Activated naive CD8-positive, alpha-beta T cell treated with anti-CD3 and anti-CD28 coated beads for 36 hours (primary cell): ENCODE measurements at regions not wholly inside any gene's neighbourhood (a gene's known extent, or its start where the extent isn't known, plus 50 kb on each side); places are given as distances from the start of the nearest gene placed in this dataset.

Experiments used
- DNase-seq: peaks from one replicate; pipeline ENCODE4 v3.0.0; 2021
- H3K27ac Mint-ChIP-seq: one replicate; pipeline ENCODE4 v1.8.0; 2022; ENCODE audit warnings: mild to moderate bottlenecking, moderate library complexity, mixed read lengths
- H3K27me3 Mint-ChIP-seq: one replicate; pipeline ENCODE4 v1.8.0; 2022; ENCODE audit warnings: mild to moderate bottlenecking, mixed read lengths
- H3K36me3 Mint-ChIP-seq: one replicate; pipeline ENCODE4 v1.8.0; 2021; ENCODE audit warnings: mild to moderate bottlenecking, mixed read lengths
- H3K4me1 Mint-ChIP-seq: one replicate; pipeline ENCODE4 v1.8.0; 2021; ENCODE audit warnings: mixed read lengths
- H3K4me3 Mint-ChIP-seq: one replicate; pipeline ENCODE4 v1.8.0; 2022; ENCODE audit warnings: mild to moderate bottlenecking, moderate library complexity, mixed read lengths
- H3K9me3 Mint-ChIP-seq: one replicate; pipeline ENCODE4 v1.8.0; 2022; ENCODE audit warnings: mixed read lengths

GRCh38 chr6:12401200-12401599, 111.0 kb downstream of the EDN1 start:
- no peaks in the 10 kb centered on the region for H3K36me3 Mint-ChIP-seq
- H3K27me3 Mint-ChIP-seq: peaks cover 14% of the 10 kb centered on the region
- DNase-seq: no peak
- H3K27ac Mint-ChIP-seq: no peak overlapping the region
- H3K9me3 Mint-ChIP-seq: no peaks in the 10 kb centered on the region
- H3K4me1 Mint-ChIP-seq: no peaks in the 10 kb centered on the region
- no peak overlapping the region for H3K4me3 Mint-ChIP-seq

DNA sequence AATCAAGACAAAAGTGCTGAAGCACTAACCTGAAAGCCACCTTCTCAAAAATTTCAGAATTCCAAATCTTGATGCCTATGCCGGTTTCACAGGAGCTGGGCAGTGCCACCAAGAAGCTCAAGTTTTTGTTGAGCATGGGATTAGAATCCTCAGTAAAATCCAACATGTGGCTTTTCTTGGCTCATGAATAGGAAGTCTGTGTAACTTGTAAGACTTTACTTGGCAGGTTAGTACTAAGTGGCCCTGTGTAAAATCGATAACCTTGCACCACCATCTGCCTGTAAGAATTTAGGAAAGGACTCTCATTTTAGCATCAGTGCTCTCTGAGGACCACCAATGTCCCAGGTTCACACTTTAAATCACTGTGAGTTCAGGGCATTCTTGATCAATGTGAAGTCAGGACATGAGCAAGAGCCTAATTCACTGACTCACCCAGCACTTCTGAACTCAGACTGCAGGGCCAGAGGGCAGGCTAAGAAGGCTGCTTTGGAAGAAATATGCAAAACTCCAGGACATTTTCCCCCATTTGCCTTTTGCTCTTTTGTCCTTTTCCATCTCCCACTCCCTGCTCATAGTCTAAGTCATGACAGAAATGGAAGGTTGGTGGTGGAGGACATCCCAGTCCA, 113.2 kb downstream of the EDN1 start:
- no peak overlapping the region for H3K27ac Mint-ChIP-seq
- H3K9me3 Mint-ChIP-seq: no peaks in the 10 kb centered on the region
- peaks cover 12% of the 10 kb centered on the region for H3K27me3 Mint-ChIP-seq
- no peaks in the 10 kb centered on the region for H3K36me3 Mint-ChIP-seq
- no peak overlapping the region for H3K4me3 Mint-ChIP-seq
- no peaks in the 10 kb centered on the region for H3K4me1 Mint-ChIP-seq
- DNase-seq: no peak

- no peak for DNase-seq
- Mint-ChIP-seq H3K27me3 (peaks cover 9% of the 10 kb centered on the region), H3K4me3 (no peak overlapping the region), H3K27ac (no peak overlapping the region), H3K36me3 (no peaks in the 10 kb centered on the region), H3K4me1 (no peaks in the 10 kb centered on the region), H3K9me3 (no peaks in the 10 kb centered on the region)
These were observed 113.9 kb downstream of the EDN1 start for GRCh38 chr6:12403947-12404647.

- H3K27me3 Mint-ChIP-seq: peaks cover 5% of the 10 kb centered on the region
- no peak overlapping the region for H3K27ac Mint-ChIP-seq
- H3K9me3 Mint-ChIP-seq: no peaks in the 10 kb centered on the region
- DNase-seq: no peak
- H3K4me1 Mint-ChIP-seq: no peaks in the 10 kb centered on the region
- no peak overlapping the region for H3K4me3 Mint-ChIP-seq
- no peaks in the 10 kb centered on the region for H3K36me3 Mint-ChIP-seq
These were observed 114.5 kb downstream of the EDN1 start for GRCh38 chr6:12404651-12405050.

- Mint-ChIP-seq H3K4me1 (no peaks in the 10 kb centered on the region), H3K9me3 (no peaks in the 10 kb centered on the region), H3K4me3 (no peak overlapping the region), H3K27ac (no peak overlapping the region), H3K36me3 (no peaks in the 10 kb centered on the region), H3K27me3 (peaks cover 13% of the 10 kb centered on the region)
- no peak for DNase-seq
These were observed 118.6 kb downstream of the EDN1 start for GRCh38 chr6:12408752-12409151.

GRCh38 chr6:12410946-12411345, 120.8 kb downstream of the EDN1 start:
- H3K36me3 Mint-ChIP-seq: no peaks in the 10 kb centered on the region
- no peak for DNase-seq
- no peaks in the 10 kb centered on the region for H3K9me3 Mint-ChIP-seq
- no peak overlapping the region for H3K4me3 Mint-ChIP-seq
- H3K27me3 Mint-ChIP-seq: peaks cover 18% of the 10 kb centered on the region
- no peak overlapping the region for H3K27ac Mint-ChIP-seq
- no peaks in the 10 kb centered on the region for H3K4me1 Mint-ChIP-seq

GRCh38 chr6:12414096-12414675, 124.0 kb downstream of the EDN1 start:
- no peak overlapping the region for H3K4me3 Mint-ChIP-seq
- H3K27me3 Mint-ChIP-seq: peaks cover 14% of the 10 kb centered on the region
- H3K9me3 Mint-ChIP-seq: peaks cover 1% of the 10 kb centered on the region
- no peaks in the 10 kb centered on the region for H3K4me1 Mint-ChIP-seq
- H3K36me3 Mint-ChIP-seq: no peaks in the 10 kb centered on the region
- no peak for DNase-seq
- no peak overlapping the region for H3K27ac Mint-ChIP-seq

- H3K36me3 Mint-ChIP-seq: no peaks in the 10 kb centered on the region
- no peak overlapping the region for H3K27ac Mint-ChIP-seq
- no peak overlapping the region for H3K4me3 Mint-ChIP-seq
- DNase-seq: no peak
- peaks cover 1% of the 10 kb centered on the region for H3K9me3 Mint-ChIP-seq
- peaks cover 14% of the 10 kb centered on the region for H3K27me3 Mint-ChIP-seq
- H3K4me1 Mint-ChIP-seq: no peaks in the 10 kb centered on the region
These were observed 125.9 kb downstream of the EDN1 start for GRCh38 chr6:12415980-12416598.

GRCh38 chr6:12417191-12417590, 127.0 kb downstream of the EDN1 start:
- peaks cover 9% of the 10 kb centered on the region for H3K27me3 Mint-ChIP-seq
- no peak for DNase-seq
- H3K4me3 Mint-ChIP-seq: no peak overlapping the region
- H3K4me1 Mint-ChIP-seq: no peaks in the 10 kb centered on the region
- H3K36me3 Mint-ChIP-seq: no peaks in the 10 kb centered on the region
- H3K27ac Mint-ChIP-seq: no peak overlapping the region
- H3K9me3 Mint-ChIP-seq: peaks cover 1% of the 10 kb centered on the region

DNA sequence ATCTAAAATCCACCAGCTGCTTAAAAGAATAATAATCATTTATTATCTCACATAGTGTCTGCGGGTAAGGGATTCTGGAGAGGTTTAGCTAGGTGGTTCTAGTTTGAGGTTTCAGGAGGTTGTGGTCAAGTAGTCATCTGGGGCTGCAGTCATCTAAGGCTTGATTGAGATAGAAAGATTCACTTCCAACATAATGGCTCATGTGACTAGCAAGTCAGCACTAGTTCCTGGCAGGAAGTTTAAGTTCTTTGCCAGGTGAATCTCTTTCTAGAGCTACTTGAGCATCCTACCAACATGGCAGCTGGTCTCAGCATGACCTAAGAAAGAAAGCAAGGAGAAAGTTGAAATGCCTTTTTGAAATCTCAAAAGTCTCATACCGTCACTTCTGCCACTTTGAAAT, 128.8 kb downstream of the EDN1 start:
- no peaks in the 10 kb centered on the region for H3K36me3 Mint-ChIP-seq
- no peak for DNase-seq
- no peak overlapping the region for H3K4me3 Mint-ChIP-seq
- no peaks in the 10 kb centered on the region for H3K4me1 Mint-ChIP-seq
- peaks cover 12% of the 10 kb centered on the region for H3K27me3 Mint-ChIP-seq
- H3K27ac Mint-ChIP-seq: no peak overlapping the region
- peaks cover 1% of the 10 kb centered on the region for H3K9me3 Mint-ChIP-seq

DNA sequence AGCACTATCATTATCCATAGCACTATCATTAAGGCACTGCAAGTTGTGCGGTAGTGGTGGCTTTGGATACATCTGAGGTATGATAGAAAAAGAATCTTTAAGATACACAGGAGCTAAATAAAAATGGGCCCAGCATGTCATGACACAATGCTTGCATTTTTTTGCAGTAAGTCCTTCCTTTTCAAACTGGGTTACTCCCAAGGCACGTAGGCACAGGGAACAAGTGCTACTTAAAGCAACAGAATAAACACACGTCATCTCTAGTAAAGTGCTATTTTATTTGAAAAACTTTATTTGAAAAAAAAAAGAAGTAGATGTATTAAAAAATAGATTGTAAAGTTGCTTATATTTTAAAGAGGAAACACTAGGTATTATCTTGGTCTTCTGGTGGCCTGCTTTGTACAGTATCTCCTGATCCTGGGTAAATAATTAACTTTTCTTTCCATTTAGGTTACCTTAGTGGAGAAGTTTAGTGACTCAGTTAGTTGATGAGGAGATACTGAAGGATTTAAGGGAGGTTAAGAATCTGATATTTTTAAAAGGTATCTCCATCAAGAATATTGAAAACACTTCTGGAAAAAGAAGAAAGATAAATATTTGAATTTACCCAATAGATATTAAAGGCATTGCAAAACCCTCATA, 129.6 kb downstream of the EDN1 start:
- Mint-ChIP-seq H3K27me3 (peaks cover 13% of the 10 kb centered on the region), H3K9me3 (peaks cover 1% of the 10 kb centered on the region), H3K4me1 (no peaks in the 10 kb centered on the region), H3K36me3 (no peaks in the 10 kb centered on the region), H3K27ac (no peak overlapping the region), H3K4me3 (no peak overlapping the region)
- no peak for DNase-seq

GRCh38 chr6:12420626-12421025, 130.5 kb downstream of the EDN1 start:
- Mint-ChIP-seq H3K4me1 (no peaks in the 10 kb centered on the region), H3K4me3 (no peak overlapping the region), H3K27ac (no peak overlapping the region), H3K9me3 (peaks cover 1% of the 10 kb centered on the region), H3K27me3 (peaks cover 8% of the 10 kb centered on the region), H3K36me3 (no peaks in the 10 kb centered on the region)
- no peak for DNase-seq

GRCh38 chr6:12421596-12421995, 131.4 kb downstream of the EDN1 start:
- Mint-ChIP-seq H3K36me3 (no peaks in the 10 kb centered on the region), H3K9me3 (peaks cover 1% of the 10 kb centered on the region), H3K4me3 (no peak overlapping the region), H3K27ac (no peak overlapping the region), H3K4me1 (no peaks in the 10 kb centered on the region), H3K27me3 (peaks cover 8% of the 10 kb centered on the region)
- DNase-seq: no peak

- Mint-ChIP-seq H3K9me3 (peaks cover 1% of the 10 kb centered on the region), H3K27me3 (peaks cover 8% of the 10 kb centered on the region), H3K36me3 (no peaks in the 10 kb centered on the region), H3K4me3 (no peak overlapping the region), H3K4me1 (no peaks in the 10 kb centered on the region), H3K27ac (no peak overlapping the region)
- no peak for DNase-seq
These were observed 132.7 kb downstream of the EDN1 start for GRCh38 chr6:12422848-12423247.

DNA sequence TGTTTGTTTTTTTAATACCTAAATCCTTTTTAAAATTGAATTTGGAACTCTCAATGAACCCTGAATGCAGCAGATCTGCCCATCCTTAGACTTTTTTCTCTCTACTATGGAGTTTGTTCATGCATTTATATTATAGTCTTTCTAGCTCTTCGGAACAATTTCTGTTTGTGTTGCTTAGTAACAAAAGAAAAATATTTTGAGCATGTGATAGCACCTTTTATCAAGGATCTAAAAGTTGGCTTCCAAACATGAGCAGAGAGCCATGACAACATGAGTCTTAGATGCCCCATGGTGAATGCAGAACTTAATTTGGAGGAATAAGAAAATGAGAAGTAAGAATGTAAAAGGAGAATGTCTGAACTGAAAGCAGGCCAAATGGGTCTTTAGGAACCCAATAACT, 133.7 kb downstream of the EDN1 start:
- H3K9me3 Mint-ChIP-seq: no peaks in the 10 kb centered on the region
- no peak overlapping the region for H3K4me3 Mint-ChIP-seq
- H3K27me3 Mint-ChIP-seq: peaks cover 8% of the 10 kb centered on the region
- no peaks in the 10 kb centered on the region for H3K36me3 Mint-ChIP-seq
- no peaks in the 10 kb centered on the region for H3K4me1 Mint-ChIP-seq
- H3K27ac Mint-ChIP-seq: no peak overlapping the region
- DNase-seq: no peak
